ENCODE measurements at regions not wholly inside any gene's neighbourhood (a gene's known extent, or its start where the extent isn't known, plus 50 kb on each side); places are given as distances from the start of the nearest gene placed in this dataset.

GRCh38 chr5:153096381-153096780 is 394.1 kb upstream of the GRIA1 start:
- Histone ChIP-seq H3K9me3 (no peaks in the 10 kb centered on the region; the same call in 1 of the 2 replicates), H3K36me3 (no peaks in the 10 kb centered on the region), H3K4me3 (ENCODE audit: low read depth, low read length) (no peak overlapping the region), H3K27me3 (no peaks in the 10 kb centered on the region), H3K4me1 (no peaks in the 10 kb centered on the region)
- no peak for DNase-seq
- no peak for TF ChIP-seq CTCF (IDR thresholded peaks at IDR 0.05; ENCODE audit: low read depth, low read length)

GRCh38 chr5:153099328-153099727 is 391.1 kb upstream of the GRIA1 start:
- H3K36me3 ChIP-seq = no peaks in the 10 kb centered on the region

GRCh38 chr5:153101235-153102180 is 389.0 kb upstream of the GRIA1 start:
- no peaks in the 10 kb centered on the region for H3K27me3 ChIP-seq
- TF ChIP-seq CTCF (IDR thresholded peaks at IDR 0.05; ENCODE audit: low read depth, low read length) = no peak
- no peaks in the 10 kb centered on the region; the same call in 1 of the 2 replicates for H3K9me3 ChIP-seq
- H3K4me1 ChIP-seq = no peaks in the 10 kb centered on the region
- H3K4me3 ChIP-seq (ENCODE audit: low read depth, low read length) = no peak overlapping the region
- DNase-seq = no peak
- no peaks in the 10 kb centered on the region for H3K36me3 ChIP-seq

More at GRCh38 chr5:153099328-153099727, 391.1 kb upstream of the GRIA1 start:
- Histone ChIP-seq H3K9me3 (no peaks in the 10 kb centered on the region; the same call in 1 of the 2 replicates), H3K4me1 (no peaks in the 10 kb centered on the region), H3K27me3 (no peaks in the 10 kb centered on the region), H3K4me3 (ENCODE audit: low read depth, low read length) (no peak overlapping the region)
- no peak for TF ChIP-seq CTCF (IDR thresholded peaks at IDR 0.05; ENCODE audit: low read depth, low read length)
- DNase-seq = no peak

- H3K27me3 ChIP-seq = no peaks in the 10 kb centered on the region
- no peaks in the 10 kb centered on the region for H3K9me3 ChIP-seq
- DNase-seq = no peak
- H3K4me1 ChIP-seq = no peaks in the 10 kb centered on the region
- TF ChIP-seq CTCF (IDR thresholded peaks at IDR 0.05; ENCODE audit: low read depth, low read length) = no peak
- no peak overlapping the region for H3K4me3 ChIP-seq (ENCODE audit: low read depth, low read length)
- no peaks in the 10 kb centered on the region for H3K36me3 ChIP-seq
Measured at GRCh38 chr5:153116916-153117315, 373.6 kb upstream of the GRIA1 start.

GRCh38 chr5:153118018-153118417 is 372.5 kb upstream of the GRIA1 start:
- TF ChIP-seq CTCF (IDR thresholded peaks at IDR 0.05; ENCODE audit: low read depth, low read length) = no peak
- H3K9me3 ChIP-seq = no peaks in the 10 kb centered on the region
- H3K27me3 ChIP-seq = no peaks in the 10 kb centered on the region
- no peaks in the 10 kb centered on the region for H3K4me1 ChIP-seq
- H3K4me3 ChIP-seq (ENCODE audit: low read depth, low read length) = no peak overlapping the region
- no peak for DNase-seq
- H3K36me3 ChIP-seq = no peaks in the 10 kb centered on the region

GRCh38 chr5:153122403-153122802 is 368.1 kb upstream of the GRIA1 start:
- Histone ChIP-seq H3K27me3 (no peaks in the 10 kb centered on the region), H3K9me3 (no peaks in the 10 kb centered on the region), H3K36me3 (no peaks in the 10 kb centered on the region), H3K4me3 (ENCODE audit: low read depth, low read length) (no peak overlapping the region), H3K4me1 (no peaks in the 10 kb centered on the region)
- no peak for DNase-seq
- no peak for TF ChIP-seq CTCF (IDR thresholded peaks at IDR 0.05; ENCODE audit: low read depth, low read length)

Measured in BE2C (cell line).